K562 (cell line): ENCODE measurements at regions not wholly inside any gene's neighbourhood (a gene's known extent, or its start where the extent isn't known, plus 50 kb on each side); places are given as distances from the start of the nearest gene placed in this dataset.

Experiments
- ATAC-seq: fragments of 200-7000 bp; cut with Tn5 transposase; 3 replicates; pipeline ENCODE4 v1.9.1; 2020; ENCODE audit warnings: moderate library complexity
- BruUV-seq: library from RNA; stranded (reverse); fragments of 400-500 nt; replicated peaks from 2 replicates; lab custom pipeline; 2021; lab: Mats Ljungman, UMichigan
- CTCF ChIA-PET: fragments of 300-600 bp; formaldehyde crosslinking; extraction: SDS; loops from one replicate; lab custom pipeline; 2021; ENCODE audit warnings: low intra/inter-chr PET ratio; lab: Yijun Ruan, JAX
- POLR2A ChIA-PET: fragments of 300-600, 350-650 bp; sonication (Branson Sonifier 250); formaldehyde crosslinking; extraction: SDS; loops from one replicate; lab custom pipeline; 2021; ENCODE audit warnings: antibody characterized with exemption, inconsistent platforms; lab: Yijun Ruan, JAX
- DNase-seq, 4 experiments: peaks; one replicate each; pipeline versions ENCODE4 v3.0.0 to v3.0.0-alpha.2; 2011 to 2018; ENCODE audit warnings: low spot score in 3 of 4, mixed read lengths in 3 of 4; ENCODE audit errors: extremely low read depth in 1 of 4
- FAIRE-seq: peaks from 2 replicates; lab custom pipeline; 2011; peaks lifted over from hg19 to GRCh38; lab: Jason Lieb, UNC
- H2AFZ ChIP-seq: 2 replicates; pipeline ENCODE4 v1.6.0; 2011; ENCODE audit warnings: low read depth, low read length, control low read depth, inconsistent platforms
- H3K27ac ChIP-seq: fragments of 200-600 bp; 3 replicates; pipeline ENCODE4 v1.8.0; 2011; ENCODE audit warnings: low read depth, mild to moderate bottlenecking, control low read depth, inconsistent platforms, low read length, moderate library complexity, mixed read lengths; ENCODE audit errors: extremely low read depth
- H3K27me3 ChIP-seq, 2 experiments: fragments of 300-600 bp in 1 of 2; 2 replicates in 1 of 2; 3 replicates in 1 of 2; pipeline versions ENCODE4 v1.6.0 to v1.8.0; 2011; ENCODE audit warnings: inconsistent platforms in 2 of 2, low read length in 2 of 2, mild to moderate bottlenecking in 1 of 2, mixed read lengths in 1 of 2, moderate library complexity in 1 of 2; ENCODE audit not compliant: control insufficient read depth in 2 of 2, insufficient read depth in 2 of 2
- H3K36me3 ChIP-seq: fragments of 300-600 bp; 3 replicates; pipeline ENCODE4 v1.8.0; 2011; ENCODE audit warnings: mild to moderate bottlenecking, low read length, inconsistent platforms; ENCODE audit not compliant: control insufficient read depth, insufficient read depth
- H3K4me1 ChIP-seq, 2 experiments: fragments of 200-600 bp in 1 of 2; replicated peaks in 1 of 2; 2 replicates in 1 of 2; 3 replicates in 1 of 2; pipeline versions ENCODE4 v1.5.1 to v1.8.0; 2011; ENCODE audit warnings: inconsistent platforms in 2 of 2, low read length in 2 of 2, mild to moderate bottlenecking in 1 of 2, mixed read lengths in 1 of 2, moderate library complexity in 1 of 2; ENCODE audit not compliant: control insufficient read depth in 2 of 2, insufficient read depth in 2 of 2
- H3K4me2 ChIP-seq: 2 replicates; pipeline ENCODE4 v1.6.1; 2011; ENCODE audit warnings: low read length, control low read depth, inconsistent platforms, mixed read lengths; ENCODE audit not compliant: insufficient read depth
- H3K4me3 ChIP-seq: fragments of 200-600 bp; sonication (generic), shearing (Covaris generic); 2 replicates; pipeline ENCODE4 v1.5.1; 2016; ENCODE audit warnings: control low read depth, inconsistent platforms
- H3K79me2 ChIP-seq: fragments of 200-600 bp; 3 replicates; pipeline ENCODE4 v1.8.0; 2011; ENCODE audit warnings: low read length, inconsistent platforms; ENCODE audit not compliant: control insufficient read depth, insufficient read depth
- H3K9ac ChIP-seq, 2 experiments: 2 replicates each; pipeline versions ENCODE4 v1.6.0 to v1.6.1; 2011; ENCODE audit warnings: low read depth in 2 of 2, low read length in 2 of 2, control low read depth in 1 of 2, inconsistent platforms in 1 of 2, mild to moderate bottlenecking in 1 of 2, mixed read lengths in 1 of 2; ENCODE audit not compliant: insufficient read depth in 1 of 2
- H3K9me1 ChIP-seq: one replicate; pipeline ENCODE4 v1.6.0; 2011; ENCODE audit warnings: inconsistent platforms, mild to moderate bottlenecking, low read length, moderate library complexity; ENCODE audit not compliant: control insufficient read depth, insufficient read depth
- H3K9me3 ChIP-seq: replicated peaks from 2 replicates; pipeline ENCODE4 v1.5.1; 2011; ENCODE audit warnings: low read depth, low read length, inconsistent platforms; ENCODE audit not compliant: control insufficient read depth, insufficient read depth
- H4K20me1 ChIP-seq: replicated peaks from 2 replicates; pipeline ENCODE4 v1.6.1; 2011; ENCODE audit warnings: low read length, inconsistent platforms, mixed read lengths; ENCODE audit not compliant: control insufficient read depth, insufficient read depth
- GTF2E2 ChIP-seq: fragments of 200-800 bp; sonication (Bioruptor generic); IDR thresholded peaks from 2 replicates; pipeline ENCODE4 v1.6.1; 2016; ENCODE audit warnings: missing genetic modification characterization, missing compliant biosample characterization
- HDAC3 ChIP-seq: fragments of 450-650 bp; IDR thresholded peaks from 2 replicates; pipeline ENCODE4 v1.6.1; 2018; ENCODE audit warnings: borderline replicate concordance, mild to moderate bottlenecking, moderate library complexity; ENCODE audit not compliant: partially characterized antibody
- HLTF ChIP-seq: fragments of 450-650 bp; IDR thresholded peaks from 2 replicates; pipeline ENCODE4 v1.6.1; 2016
- HNRNPH1 ChIP-seq: fragments of 200-400 bp; formaldehyde crosslinking; optimal IDR thresholded peaks from 2 replicates; pipeline ENCODE3; 2017; ENCODE audit warnings: low read depth, mild to moderate bottlenecking, low read length, moderate library complexity
- NUFIP1 ChIP-seq: fragments of 450-650 bp; IDR thresholded peaks from 2 replicates; pipeline ENCODE4 v1.6.1; 2018; ENCODE audit not compliant: partially characterized antibody
- RREB1 ChIP-seq: fragments of 250-450 bp; sonication (Bioruptor Pico); IDR thresholded peaks from 2 replicates; pipeline ENCODE4 v1.4.0; 2020
- ZBTB40 ChIP-seq, 2 experiments: fragments of 450-650 bp in 1 of 2; sonication (generic) in 1 of 2; formaldehyde crosslinking in 1 of 2; IDR thresholded peaks; 2 replicates each; pipeline versions ENCODE4 v1.7.1 to v1.9.0; 2016 to 2022; ENCODE audit warnings: inconsistent platforms in 1 of 2, mild to moderate bottlenecking in 1 of 2, missing genetic modification reagents in 1 of 2
- WGBS: fragments of 100-300 bp; shearing (Covaris generic); methylation state at CpG from one replicate; pipeline ENCODE4 v1.1.6; 2016; ENCODE audit warnings: low coverage, mixed read lengths; ENCODE audit not compliant: insufficient coverage; ENCODE audit errors: missing lambda C conversion rate; 5-methylcytosine and 5-hydroxymethylcytosine counted together
- in situ Hi-C: fragments of 300-500 bp; cut with MboI; formaldehyde crosslinking; loops from 4 replicates; pipeline ENCODE4 v1.15.0; 2018; ENCODE audit warnings: inconsistent platforms, mixed read lengths
- intact Hi-C: fragments of 100-400 bp; cut with micrococcal nuclease; formaldehyde crosslinking; loops from 2 replicates; pipeline ENCODE4 v1.14.2; 2022

GRCh38 chr5:73250645-73251044, 77.7 kb downstream of the TMEM174 start:
- intact Hi-C loops = no loop called here
- in situ Hi-C loops = no loop called here
- Histone ChIP-seq H2AFZ (no peak overlapping the region), H3K9me1 (no peaks in the 10 kb centered on the region), H3K27me3 (peaks cover 11 to 16% of the 10 kb centered on the region in 2 experiments), H3K9me3 (no peaks in the 10 kb centered on the region), H3K4me2 (no peak overlapping the region), H3K4me3 (no peak overlapping the region), H3K36me3 (no peaks in the 10 kb centered on the region), H3K9ac (no peak overlapping the region), H3K79me2 (no peaks in the 10 kb centered on the region), H3K4me1 (no peaks in the 10 kb centered on the region), H3K27ac (no peak overlapping the region), H4K20me1 (no peaks in the 10 kb centered on the region)
- DNase-seq (no peak), FAIRE-seq (no peak), ATAC-seq (no peak)
- WGBS = 0% methylated on average over 2 of the region's 2 CpGs
- ChIA-PET CTCF (no interaction called here), POLR2A (interaction anchor here (0.6 kb wide), 1 partner anchor 388 kb away, joined by 3 read pairs; no protein-coding TSS in a partner anchor)
- no TSS peak for BruUV-seq
- TF ChIP-seq ZBTB40 (IDR thresholded peaks at IDR 0.05) (no peak), ZBTB40 (CRISPR knock-in tag; IDR thresholded peaks at IDR 0.05) (no peak), GTF2E2 (no peak), HDAC3 (no peak), NUFIP1 (no peak), RREB1 (CRISPR knock-in tag) (no peak), HNRNPH1 (no peak), HLTF (no peak)
